Karpas-422 (cell line): ENCODE measurements at regions not wholly inside any gene's neighbourhood (a gene's known extent, or its start where the extent isn't known, plus 50 kb on each side); places are given as distances from the start of the nearest gene placed in this dataset.

Experiments used
- DNase-seq: peaks from one replicate; pipeline ENCODE4 v3.0.0-alpha.2; 2015
- H2AFZ ChIP-seq: fragments of 200-600 bp; sonication (generic); 2 replicates; pipeline ENCODE4 v1.6.1; 2014; ENCODE audit warnings: antibody characterized with exemption, low read length, mixed read lengths
- H3K27ac ChIP-seq: fragments of 200-600 bp; sonication (generic); 2 replicates; pipeline ENCODE4 v1.5.1; 2014; ENCODE audit warnings: mild to moderate bottlenecking, low read length, moderate library complexity
- H3K27me3 ChIP-seq: fragments of 200-600 bp; sonication (generic); 2 replicates; pipeline ENCODE4 v1.6.1; 2014; ENCODE audit warnings: low read length, mixed read lengths
- H3K36me3 ChIP-seq: fragments of 200-600 bp; sonication (generic); 2 replicates; pipeline ENCODE4 v1.6.1; 2014; ENCODE audit warnings: low read length, mixed read lengths; ENCODE audit not compliant: insufficient read depth
- H3K4me1 ChIP-seq: fragments of 200-600 bp; sonication (generic); 2 replicates; pipeline ENCODE4 v1.6.1; 2014; ENCODE audit warnings: mild to moderate bottlenecking, low read length, mixed read lengths
- H3K4me2 ChIP-seq: fragments of 200-600 bp; sonication (generic); 2 replicates; pipeline ENCODE4 v1.6.1; 2014; ENCODE audit warnings: low read length, low read depth, mild to moderate bottlenecking; ENCODE audit not compliant: poor library complexity, severe bottlenecking
- H3K4me3 ChIP-seq: fragments of 200-600 bp; sonication (generic); 2 replicates; pipeline ENCODE4 v1.5.1; 2014; ENCODE audit warnings: mild to moderate bottlenecking, antibody characterized with exemption, low read length, mixed read lengths
- H3K79me2 ChIP-seq: fragments of 200-600 bp; sonication (generic); 2 replicates; pipeline ENCODE4 v1.6.1; 2014; ENCODE audit warnings: mild to moderate bottlenecking, low read length, mixed read lengths
- H3K9ac ChIP-seq: fragments of 200-600 bp; sonication (generic); 2 replicates; pipeline ENCODE4 v1.6.0; 2014; ENCODE audit warnings: low read length
- H3K9me2 ChIP-seq: fragments of 200-600 bp; sonication (generic), shearing (Covaris generic); replicated peaks from 2 replicates; pipeline ENCODE4 v1.6.0; 2014; ENCODE audit warnings: mild to moderate bottlenecking, low read length, moderate library complexity; ENCODE audit not compliant: insufficient read depth
- H3K9me3 ChIP-seq: fragments of 300-700, 200-600 bp; sonication (generic); 2 replicates; pipeline ENCODE4 v1.6.1; 2014; ENCODE audit warnings: low read length, mixed read lengths
- H4K20me1 ChIP-seq: fragments of 200-600 bp; sonication (generic); 2 replicates; pipeline ENCODE4 v1.6.1; 2014; ENCODE audit warnings: mild to moderate bottlenecking, antibody characterized with exemption, low read length, low read depth; ENCODE audit not compliant: insufficient read depth

DNA sequence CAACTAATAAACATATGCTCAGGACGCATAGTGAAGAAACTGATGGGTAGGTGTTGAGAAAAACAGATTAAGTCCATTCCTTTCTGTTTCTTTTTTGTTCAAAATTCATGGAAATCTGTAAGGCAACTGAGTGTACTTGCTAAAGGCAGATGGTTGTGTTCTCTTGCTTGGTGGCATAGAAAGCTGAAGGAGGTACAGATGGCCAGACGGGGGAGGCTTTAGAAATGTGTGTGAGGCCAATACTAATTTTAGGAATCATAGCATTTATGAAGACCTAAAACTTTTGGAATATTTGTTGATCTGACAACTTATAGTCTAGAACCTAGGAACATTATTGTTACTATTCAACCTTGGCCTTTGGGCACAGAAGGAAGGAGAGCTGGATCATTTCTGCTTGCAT is 56.8 kb upstream of the EMCN start:
- no peaks in the 10 kb centered on the region for H4K20me1 ChIP-seq
- H3K79me2 ChIP-seq = no peaks in the 10 kb centered on the region
- no peak overlapping the region for H2AFZ ChIP-seq
- no peaks in the 10 kb centered on the region for H3K9me3 ChIP-seq
- no peaks in the 10 kb centered on the region for H3K4me1 ChIP-seq
- H3K9ac ChIP-seq = no peak overlapping the region
- H3K36me3 ChIP-seq = no peaks in the 10 kb centered on the region
- no peak overlapping the region for H3K27ac ChIP-seq
- no peak overlapping the region for H3K4me2 ChIP-seq
- no peak for DNase-seq
- H3K4me3 ChIP-seq = no peak overlapping the region
- no peaks in the 10 kb centered on the region for H3K27me3 ChIP-seq
- no peaks in the 10 kb centered on the region for H3K9me2 ChIP-seq

DNA sequence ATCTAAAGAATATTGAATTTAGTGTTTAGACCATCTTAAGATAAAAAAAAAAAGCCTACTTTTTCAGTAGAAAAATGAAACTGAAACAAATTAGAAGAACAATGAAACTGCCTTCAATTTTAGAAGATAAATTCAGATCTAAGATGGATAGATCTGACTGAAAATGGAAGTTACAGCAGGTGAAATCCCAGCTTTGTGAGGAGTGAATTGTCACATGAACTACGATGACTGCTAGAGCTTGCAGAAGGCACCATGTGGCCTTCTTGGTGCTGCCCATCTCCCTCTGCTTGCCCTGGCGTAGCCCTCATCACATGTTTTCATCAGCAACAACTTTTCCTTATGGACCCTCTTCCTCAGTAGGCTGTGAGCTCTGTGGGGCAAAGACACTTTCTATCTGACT is 51.4 kb upstream of the EMCN start:
- Histone ChIP-seq H3K36me3 (no peaks in the 10 kb centered on the region), H3K9me3 (no peaks in the 10 kb centered on the region), H3K9ac (no peak overlapping the region), H3K4me1 (no peaks in the 10 kb centered on the region), H3K27me3 (no peaks in the 10 kb centered on the region), H3K4me3 (no peak overlapping the region), H3K4me2 (no peak overlapping the region), H3K27ac (no peak overlapping the region), H4K20me1 (no peaks in the 10 kb centered on the region), H2AFZ (no peak overlapping the region), H3K9me2 (0 out of 2 replicates have a peak, but pooled peaks cover 5% of the 10 kb centered on the region), H3K79me2 (no peaks in the 10 kb centered on the region)
- no peak for DNase-seq
